OCI-LY3 (cell line): ENCODE measurements at regions not wholly inside any gene's neighbourhood (a gene's known extent, or its start where the extent isn't known, plus 50 kb on each side); places are given as distances from the start of the nearest gene placed in this dataset.

Experiments used
- CTCF ChIP-seq: fragments of 200-600, 300-600 bp; sonication (generic); IDR thresholded peaks from 2 replicates; pipeline ENCODE4 v1.5.1; 2014; ENCODE audit warnings: antibody characterized with exemption, low read length, low read depth
- EZH2phosphoT487 ChIP-seq: fragments of 200-600 bp; shearing (Covaris generic); IDR thresholded peaks from 2 replicates; pipeline ENCODE4 v1.6.1; 2018; ENCODE audit warnings: antibody characterized with exemption, mixed run types, low read depth

DNA sequence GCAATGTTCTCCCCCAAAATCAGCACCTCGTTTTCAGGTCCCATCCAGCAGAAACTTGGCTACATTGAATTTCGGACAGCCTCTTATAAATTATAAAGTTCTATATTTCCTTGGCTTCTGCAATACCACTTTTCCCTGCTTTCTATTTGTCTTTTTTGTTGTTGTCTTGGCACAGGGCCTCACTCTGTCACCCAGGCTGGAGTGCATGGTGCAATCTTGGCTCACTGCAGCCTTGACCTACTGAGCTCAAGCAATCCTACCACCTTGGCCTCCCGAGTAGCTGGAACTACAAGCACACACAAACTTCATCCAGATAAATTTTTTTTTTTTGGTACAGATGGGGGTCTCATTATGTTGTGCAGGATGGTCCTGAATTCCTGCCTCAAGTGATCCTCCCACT, 55.3 kb upstream of the HECW1 start:
- TF ChIP-seq CTCF (no peak), EZH2phosphoT487 (no peak)
